ENCODE measurements at regions not wholly inside any gene's neighbourhood (a gene's known extent, or its start where the extent isn't known, plus 50 kb on each side); places are given as distances from the start of the nearest gene placed in this dataset.
"Not testable (repeated sequence)": the region's sequence is repeated elsewhere in the genome, so short reads cannot be mapped to it uniquely, and the experiment has no call there.

DNA sequence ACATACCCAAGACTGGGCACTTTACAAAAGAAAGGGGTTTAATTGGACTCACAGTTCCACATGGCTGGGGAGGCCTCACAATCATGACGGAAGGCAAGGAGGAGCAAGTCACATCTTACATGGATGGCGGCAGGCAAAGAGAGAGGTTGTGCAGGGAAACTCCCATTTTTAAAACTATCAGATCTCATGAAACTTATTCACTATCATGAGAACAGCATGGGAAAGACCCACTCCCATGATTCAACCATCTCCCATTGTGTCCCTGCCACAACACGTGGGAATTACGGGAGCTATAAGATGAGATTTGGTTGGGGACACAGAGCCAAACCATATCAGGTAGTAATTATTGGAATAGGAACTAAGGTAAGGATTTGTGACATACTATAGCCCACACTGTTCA is 101.6 kb upstream of the ADTRP start:
- TF ChIP-seq, protein P1, sequence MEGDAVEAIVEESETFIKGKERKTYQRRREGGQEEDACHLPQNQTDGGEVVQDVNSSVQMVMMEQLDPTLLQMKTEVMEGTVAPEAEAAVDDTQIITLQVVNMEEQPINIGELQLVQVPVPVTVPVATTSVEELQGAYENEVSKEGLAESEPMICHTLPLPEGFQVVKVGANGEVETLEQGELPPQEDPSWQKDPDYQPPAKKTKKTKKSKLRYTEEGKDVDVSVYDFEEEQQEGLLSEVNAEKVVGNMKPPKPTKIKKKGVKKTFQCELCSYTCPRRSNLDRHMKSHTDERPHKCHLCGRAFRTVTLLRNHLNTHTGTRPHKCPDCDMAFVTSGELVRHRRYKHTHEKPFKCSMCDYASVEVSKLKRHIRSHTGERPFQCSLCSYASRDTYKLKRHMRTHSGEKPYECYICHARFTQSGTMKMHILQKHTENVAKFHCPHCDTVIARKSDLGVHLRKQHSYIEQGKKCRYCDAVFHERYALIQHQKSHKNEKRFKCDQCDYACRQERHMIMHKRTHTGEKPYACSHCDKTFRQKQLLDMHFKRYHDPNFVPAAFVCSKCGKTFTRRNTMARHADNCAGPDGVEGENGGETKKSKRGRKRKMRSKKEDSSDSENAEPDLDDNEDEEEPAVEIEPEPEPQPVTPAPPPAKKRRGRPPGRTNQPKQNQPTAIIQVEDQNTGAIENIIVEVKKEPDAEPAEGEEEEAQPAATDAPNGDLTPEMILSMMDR (conservative IDR thresholded peaks at IDR 0.05) = not testable (repeated sequence)
- not testable (repeated sequence) for TF ChIP-seq ZFX (IDR thresholded peaks at IDR 0.05)

All from C4-2B (cell line).